Fibroblast of mammary gland (primary cell): ENCODE measurements at regions not wholly inside any gene's neighbourhood (a gene's known extent, or its start where the extent isn't known, plus 50 kb on each side); places are given as distances from the start of the nearest gene placed in this dataset.

Experiments
- DNase-seq: peaks from one replicate; pipeline ENCODE4 v3.0.0-alpha.2; 2010; ENCODE audit warnings: low read depth
- H3K4me3 ChIP-seq: 2 replicates; pipeline ENCODE4 v1.5.1; 2011; ENCODE audit warnings: low read depth, mild to moderate bottlenecking, low read length, moderate library complexity; ENCODE audit not compliant: control insufficient read depth
- TF ChIP-seq, protein P1 (sequence below): conservative IDR thresholded peaks from 2 replicates; pipeline ENCODE4 v1.5.1; 2011; ENCODE audit warnings: low read depth, low read length, inconsistent platforms; ENCODE audit not compliant: control insufficient read depth, insufficient read depth

DNA sequence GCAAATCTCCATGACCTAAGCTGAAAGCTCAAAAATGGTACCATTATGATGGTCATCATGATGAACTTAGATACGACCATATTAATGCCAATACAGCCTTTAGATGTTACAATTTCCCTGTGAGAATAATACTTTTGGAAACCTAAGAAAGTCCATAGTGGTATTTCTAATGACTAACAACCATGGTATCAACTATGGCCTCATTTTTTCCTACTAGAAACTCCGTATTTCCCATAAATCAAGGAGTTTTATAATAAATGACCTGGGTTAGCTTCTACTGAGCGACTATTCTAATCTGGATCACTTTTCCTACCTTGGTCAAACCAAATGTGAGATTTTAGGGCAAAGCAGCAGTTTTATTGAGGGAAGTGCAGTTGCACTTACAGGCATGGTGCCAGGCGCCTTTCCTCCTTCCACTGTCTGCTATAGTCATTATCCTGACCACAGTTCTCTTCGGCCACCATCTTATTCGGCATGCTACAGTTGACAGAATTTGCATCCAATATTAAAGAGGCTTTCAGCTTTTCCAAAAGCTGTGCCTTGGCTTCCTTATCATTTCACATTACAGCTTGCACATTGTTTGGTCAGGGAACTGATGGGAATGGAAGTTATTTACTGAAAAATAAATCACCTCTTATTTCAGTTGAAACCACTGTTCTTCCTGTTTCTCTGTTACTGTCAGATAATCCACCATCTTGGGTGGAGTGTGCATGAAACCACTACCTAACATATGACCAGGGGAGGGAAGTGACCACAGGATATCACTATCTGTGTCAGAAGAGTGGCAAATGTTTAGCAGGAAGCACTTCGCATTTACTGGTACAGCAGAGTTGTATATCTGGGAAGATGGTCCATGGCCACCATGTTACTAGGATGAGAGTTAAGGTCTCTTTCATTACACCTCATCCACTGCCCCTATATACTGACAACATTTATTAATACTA lies 74.5 kb upstream of the PICALM start:
- TF ChIP-seq, protein P1, sequence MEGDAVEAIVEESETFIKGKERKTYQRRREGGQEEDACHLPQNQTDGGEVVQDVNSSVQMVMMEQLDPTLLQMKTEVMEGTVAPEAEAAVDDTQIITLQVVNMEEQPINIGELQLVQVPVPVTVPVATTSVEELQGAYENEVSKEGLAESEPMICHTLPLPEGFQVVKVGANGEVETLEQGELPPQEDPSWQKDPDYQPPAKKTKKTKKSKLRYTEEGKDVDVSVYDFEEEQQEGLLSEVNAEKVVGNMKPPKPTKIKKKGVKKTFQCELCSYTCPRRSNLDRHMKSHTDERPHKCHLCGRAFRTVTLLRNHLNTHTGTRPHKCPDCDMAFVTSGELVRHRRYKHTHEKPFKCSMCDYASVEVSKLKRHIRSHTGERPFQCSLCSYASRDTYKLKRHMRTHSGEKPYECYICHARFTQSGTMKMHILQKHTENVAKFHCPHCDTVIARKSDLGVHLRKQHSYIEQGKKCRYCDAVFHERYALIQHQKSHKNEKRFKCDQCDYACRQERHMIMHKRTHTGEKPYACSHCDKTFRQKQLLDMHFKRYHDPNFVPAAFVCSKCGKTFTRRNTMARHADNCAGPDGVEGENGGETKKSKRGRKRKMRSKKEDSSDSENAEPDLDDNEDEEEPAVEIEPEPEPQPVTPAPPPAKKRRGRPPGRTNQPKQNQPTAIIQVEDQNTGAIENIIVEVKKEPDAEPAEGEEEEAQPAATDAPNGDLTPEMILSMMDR, result no peak
- DNase-seq, result no peak
- H3K4me3 ChIP-seq, result no peak overlapping the region

DNA sequence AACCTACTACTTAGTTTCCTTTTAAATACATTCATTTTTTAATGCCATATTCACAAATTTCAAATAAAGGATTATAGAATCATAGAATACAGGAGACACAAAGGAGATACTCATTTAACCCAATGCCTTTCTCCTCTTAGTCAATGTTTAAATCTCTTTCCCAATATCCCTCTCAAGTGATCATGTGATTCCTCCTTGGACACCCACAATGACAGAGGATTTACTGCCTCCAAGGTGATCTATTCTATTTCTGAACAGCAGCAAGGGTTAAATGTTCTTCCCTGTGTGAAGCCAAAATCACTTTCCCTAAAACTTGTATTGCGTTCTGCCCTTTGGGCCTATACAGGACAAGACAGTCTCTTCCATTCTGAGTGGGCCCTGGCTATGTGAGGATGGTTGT lies 73.3 kb upstream of the PICALM start:
- no peak for DNase-seq
- TF ChIP-seq, protein P1, result no peak
- H3K4me3 ChIP-seq, result no peak overlapping the region

DNA sequence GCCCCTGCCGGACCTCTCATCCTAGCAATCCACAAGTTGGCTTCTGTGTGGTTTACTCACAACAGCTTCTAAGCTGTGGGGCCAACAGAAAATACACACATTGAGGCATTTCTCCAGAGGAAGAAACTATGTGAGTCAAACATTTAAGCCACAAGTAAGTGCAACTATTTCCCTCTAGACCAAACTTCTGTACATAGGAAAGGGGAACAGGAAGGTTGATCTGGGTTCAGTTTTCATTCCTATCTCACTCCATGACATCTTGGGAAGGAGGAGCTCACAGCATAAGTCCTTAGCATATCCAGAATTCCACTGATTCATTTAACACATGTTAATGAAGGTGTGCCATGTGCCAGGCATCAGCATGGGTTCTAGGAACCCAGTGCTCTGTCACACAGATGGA lies 72.8 kb upstream of the PICALM start:
- DNase-seq, result no peak
- H3K4me3 ChIP-seq, result no peak overlapping the region
- TF ChIP-seq, protein P1, result no peak

DNA sequence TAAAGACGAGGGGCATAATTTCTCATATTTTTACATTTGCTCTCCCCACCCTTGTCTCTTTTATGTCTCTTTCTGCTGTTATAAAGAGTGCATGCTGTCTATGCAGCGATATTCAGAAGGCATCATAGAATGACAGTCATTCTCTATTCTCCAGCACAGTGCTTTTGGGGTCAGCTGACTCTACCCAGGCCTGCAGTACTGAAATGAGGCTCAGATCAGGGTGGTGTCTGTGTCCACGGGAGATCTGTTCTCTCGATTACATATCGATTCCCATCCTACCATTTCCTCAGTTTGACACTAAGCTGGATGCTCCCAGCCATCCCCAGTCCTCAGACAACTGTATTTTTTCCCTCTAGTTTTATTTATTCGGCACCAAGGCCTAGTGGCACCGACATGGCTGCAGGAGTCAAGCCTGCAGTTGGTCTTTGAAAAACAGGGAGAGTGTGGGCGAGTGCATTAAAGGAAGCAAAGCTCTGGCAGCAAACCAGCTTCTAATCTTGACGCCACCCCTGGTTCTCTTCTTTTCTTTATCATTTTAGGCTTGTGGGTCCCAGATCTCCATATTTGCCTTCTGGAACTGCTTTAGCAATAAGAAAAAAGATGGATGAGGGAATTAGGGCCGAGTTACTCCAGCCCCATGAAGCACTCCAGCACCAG lies 71.6 kb upstream of the PICALM start:
- TF ChIP-seq, protein P1, result no peak
- DNase-seq, result no peak
- no peak overlapping the region for H3K4me3 ChIP-seq

DNA sequence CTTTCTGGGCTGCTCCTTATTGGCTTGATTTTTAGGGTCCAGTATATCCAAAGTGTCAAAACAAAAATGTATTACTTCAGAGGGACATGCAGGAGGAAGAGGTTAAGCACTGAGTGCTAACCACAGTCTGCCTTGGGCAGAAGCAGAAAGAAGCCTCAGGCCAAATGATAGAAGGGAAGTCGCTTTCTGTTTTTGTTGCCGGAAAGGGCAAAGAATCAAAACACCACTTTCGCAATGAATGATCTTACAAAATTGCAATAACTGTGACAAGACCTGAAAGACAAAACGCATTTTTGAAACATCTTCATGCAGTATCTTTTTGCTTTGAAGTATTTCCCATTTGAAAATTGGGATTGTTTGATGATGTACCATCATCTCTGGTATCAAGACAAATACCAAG lies 70.1 kb upstream of the PICALM start:
- TF ChIP-seq, protein P1, result no peak
- no peak for DNase-seq
- H3K4me3 ChIP-seq, result no peak overlapping the region

DNA sequence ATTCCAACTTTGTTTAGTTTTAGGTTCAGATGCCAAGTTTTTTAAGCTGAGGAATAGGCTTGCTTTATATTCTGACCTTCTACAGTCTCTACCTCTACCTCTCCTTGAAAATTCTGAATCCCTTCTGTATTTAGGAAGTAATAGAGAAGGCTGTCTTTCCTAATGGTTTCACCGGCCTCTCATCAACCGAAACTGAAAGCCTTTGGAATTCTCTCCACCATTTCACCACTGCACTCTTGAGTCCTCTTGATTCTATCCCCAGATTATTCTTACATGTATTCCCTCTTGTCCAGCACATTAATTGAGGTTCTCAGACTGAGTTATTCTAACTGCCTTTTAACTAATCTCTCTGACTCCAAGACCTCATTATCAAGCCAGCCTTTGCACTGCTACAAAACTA lies 67.7 kb upstream of the PICALM start:
- TF ChIP-seq, protein P1, result no peak
- no peak for DNase-seq
- no peak overlapping the region for H3K4me3 ChIP-seq
